PC-9 (cell line): ENCODE measurements at regions not wholly inside any gene's neighbourhood (a gene's known extent, or its start where the extent isn't known, plus 50 kb on each side); places are given as distances from the start of the nearest gene placed in this dataset.

ENCODE experiments used
- EZH2 ChIP-seq: fragments of 200-600 bp; sonication (generic); IDR thresholded peaks from 2 replicates; pipeline ENCODE4 v1.8.0; 2017; ENCODE audit warnings: antibody characterized with exemption, low read depth
- TF ChIP-seq, protein P1 (sequence below): fragments of 200-600 bp; sonication (generic); conservative IDR thresholded peaks from 2 replicates; pipeline ENCODE4 v1.6.1; 2017; ENCODE audit warnings: mixed run types, antibody characterized with exemption, mild to moderate bottlenecking, moderate library complexity

DNA sequence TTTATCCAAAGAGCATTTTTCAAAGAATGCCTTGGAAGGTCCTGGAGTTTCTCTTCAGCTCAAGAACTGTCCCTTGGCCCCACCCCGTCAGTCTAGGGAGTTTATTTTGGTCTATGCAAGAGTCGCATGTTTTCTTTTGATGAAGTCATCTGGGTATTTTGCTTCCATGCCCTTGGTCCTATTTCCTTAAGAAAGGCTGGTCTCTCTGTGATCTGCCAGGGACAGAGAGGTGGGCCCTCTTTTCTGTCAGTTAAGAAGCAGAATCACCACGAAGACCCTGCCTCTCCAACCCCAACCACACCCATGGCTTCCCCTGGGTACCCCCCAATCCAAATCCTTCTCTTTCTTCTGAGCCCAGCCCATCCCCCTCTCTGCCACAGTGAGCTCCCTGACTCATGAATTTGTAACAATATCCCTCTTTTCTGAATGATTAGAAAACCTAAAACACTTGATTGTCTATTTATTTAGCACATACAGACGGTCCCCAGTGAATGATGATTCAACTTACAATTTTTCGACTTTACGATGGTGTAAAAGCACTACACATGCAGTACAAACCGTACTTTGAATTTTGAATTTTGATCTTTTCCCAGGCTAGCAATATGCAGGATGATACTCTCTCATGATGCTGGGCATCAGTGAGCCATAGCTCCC is 163.5 kb upstream of the ADRA1B start:
- TF ChIP-seq, protein P1, sequence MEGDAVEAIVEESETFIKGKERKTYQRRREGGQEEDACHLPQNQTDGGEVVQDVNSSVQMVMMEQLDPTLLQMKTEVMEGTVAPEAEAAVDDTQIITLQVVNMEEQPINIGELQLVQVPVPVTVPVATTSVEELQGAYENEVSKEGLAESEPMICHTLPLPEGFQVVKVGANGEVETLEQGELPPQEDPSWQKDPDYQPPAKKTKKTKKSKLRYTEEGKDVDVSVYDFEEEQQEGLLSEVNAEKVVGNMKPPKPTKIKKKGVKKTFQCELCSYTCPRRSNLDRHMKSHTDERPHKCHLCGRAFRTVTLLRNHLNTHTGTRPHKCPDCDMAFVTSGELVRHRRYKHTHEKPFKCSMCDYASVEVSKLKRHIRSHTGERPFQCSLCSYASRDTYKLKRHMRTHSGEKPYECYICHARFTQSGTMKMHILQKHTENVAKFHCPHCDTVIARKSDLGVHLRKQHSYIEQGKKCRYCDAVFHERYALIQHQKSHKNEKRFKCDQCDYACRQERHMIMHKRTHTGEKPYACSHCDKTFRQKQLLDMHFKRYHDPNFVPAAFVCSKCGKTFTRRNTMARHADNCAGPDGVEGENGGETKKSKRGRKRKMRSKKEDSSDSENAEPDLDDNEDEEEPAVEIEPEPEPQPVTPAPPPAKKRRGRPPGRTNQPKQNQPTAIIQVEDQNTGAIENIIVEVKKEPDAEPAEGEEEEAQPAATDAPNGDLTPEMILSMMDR = no peak
- TF ChIP-seq EZH2 = no peak
